GM06990 (cell line): ENCODE measurements at regions not wholly inside any gene's neighbourhood (a gene's known extent, or its start where the extent isn't known, plus 50 kb on each side); places are given as distances from the start of the nearest gene placed in this dataset.

Source experiments
- DNase-seq: peaks from one replicate; pipeline ENCODE4 v3.0.0-alpha.2; 2011; ENCODE audit not compliant: insufficient read length; ENCODE audit errors: extremely low read depth
- H3K27me3 ChIP-seq: replicated peaks from 2 replicates; pipeline ENCODE4 v1.6.0; 2011; ENCODE audit warnings: low read length; ENCODE audit not compliant: control insufficient read depth, insufficient read depth
- H3K36me3 ChIP-seq: 2 replicates; pipeline ENCODE4 v1.5.1; 2011; ENCODE audit warnings: low read length; ENCODE audit not compliant: control insufficient read depth, insufficient read depth
- H3K4me3 ChIP-seq: replicated peaks from 2 replicates; pipeline ENCODE4 v1.5.1; 2011; ENCODE audit warnings: low read depth, mild to moderate bottlenecking, control low read depth, low read length
- TF ChIP-seq, protein P1 (sequence below): IDR thresholded peaks from 2 replicates; pipeline ENCODE4 v1.5.1; 2011; ENCODE audit warnings: low read length, control low read depth, mild to moderate bottlenecking, inconsistent platforms; ENCODE audit not compliant: insufficient read depth, poor library complexity, severe bottlenecking

DNA sequence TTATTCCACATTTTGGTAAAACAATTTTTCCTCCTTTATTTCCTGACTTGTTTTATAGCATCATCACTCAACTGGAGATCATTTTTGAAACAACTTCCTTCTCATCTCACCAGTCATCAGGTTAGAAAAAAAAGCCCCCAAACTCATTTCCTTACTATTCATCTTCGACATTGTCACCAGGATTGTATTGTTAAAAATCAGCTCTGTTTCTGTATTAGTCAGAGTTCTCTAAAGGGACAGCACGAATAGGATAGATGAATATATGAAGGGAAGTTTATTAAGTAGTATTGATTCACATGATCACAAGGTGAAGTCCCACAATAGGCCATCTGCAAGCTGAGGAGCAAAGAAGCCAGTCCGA lies 392.6 kb downstream of the FUT8 start:
- Histone ChIP-seq H3K4me3 (no peak overlapping the region), H3K36me3 (no peaks in the 10 kb centered on the region), H3K27me3 (no peaks in the 10 kb centered on the region)
- TF ChIP-seq, protein P1, sequence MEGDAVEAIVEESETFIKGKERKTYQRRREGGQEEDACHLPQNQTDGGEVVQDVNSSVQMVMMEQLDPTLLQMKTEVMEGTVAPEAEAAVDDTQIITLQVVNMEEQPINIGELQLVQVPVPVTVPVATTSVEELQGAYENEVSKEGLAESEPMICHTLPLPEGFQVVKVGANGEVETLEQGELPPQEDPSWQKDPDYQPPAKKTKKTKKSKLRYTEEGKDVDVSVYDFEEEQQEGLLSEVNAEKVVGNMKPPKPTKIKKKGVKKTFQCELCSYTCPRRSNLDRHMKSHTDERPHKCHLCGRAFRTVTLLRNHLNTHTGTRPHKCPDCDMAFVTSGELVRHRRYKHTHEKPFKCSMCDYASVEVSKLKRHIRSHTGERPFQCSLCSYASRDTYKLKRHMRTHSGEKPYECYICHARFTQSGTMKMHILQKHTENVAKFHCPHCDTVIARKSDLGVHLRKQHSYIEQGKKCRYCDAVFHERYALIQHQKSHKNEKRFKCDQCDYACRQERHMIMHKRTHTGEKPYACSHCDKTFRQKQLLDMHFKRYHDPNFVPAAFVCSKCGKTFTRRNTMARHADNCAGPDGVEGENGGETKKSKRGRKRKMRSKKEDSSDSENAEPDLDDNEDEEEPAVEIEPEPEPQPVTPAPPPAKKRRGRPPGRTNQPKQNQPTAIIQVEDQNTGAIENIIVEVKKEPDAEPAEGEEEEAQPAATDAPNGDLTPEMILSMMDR, result no peak
- peak; percentile 54 for DNase-seq

DNA sequence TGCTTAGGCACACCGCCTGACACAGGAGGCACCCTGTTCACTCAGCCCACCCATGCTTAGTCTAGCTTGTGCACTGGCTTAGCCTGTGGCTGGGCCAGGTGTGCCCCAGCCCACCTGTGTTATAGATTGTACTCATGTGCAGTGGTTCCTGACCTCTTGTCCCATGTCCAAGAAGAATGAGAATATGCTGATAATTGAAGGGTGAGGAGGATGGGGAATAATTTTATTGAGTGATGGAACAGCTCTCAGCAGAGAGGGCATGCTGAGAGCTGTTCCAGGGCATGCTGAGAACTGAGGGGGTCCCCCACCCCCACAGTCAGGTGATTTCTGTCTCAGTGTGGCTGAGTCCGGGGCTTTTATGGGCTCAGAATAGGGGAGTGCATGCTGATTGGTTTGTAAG lies 395.9 kb downstream of the FUT8 start:
- Histone ChIP-seq H3K36me3 (no peaks in the 10 kb centered on the region), H3K4me3 (no peak overlapping the region), H3K27me3 (no peaks in the 10 kb centered on the region; the same call in 1 of the 2 replicates)
- DNase-seq, result no peak
- TF ChIP-seq, protein P1, result no peak

DNA sequence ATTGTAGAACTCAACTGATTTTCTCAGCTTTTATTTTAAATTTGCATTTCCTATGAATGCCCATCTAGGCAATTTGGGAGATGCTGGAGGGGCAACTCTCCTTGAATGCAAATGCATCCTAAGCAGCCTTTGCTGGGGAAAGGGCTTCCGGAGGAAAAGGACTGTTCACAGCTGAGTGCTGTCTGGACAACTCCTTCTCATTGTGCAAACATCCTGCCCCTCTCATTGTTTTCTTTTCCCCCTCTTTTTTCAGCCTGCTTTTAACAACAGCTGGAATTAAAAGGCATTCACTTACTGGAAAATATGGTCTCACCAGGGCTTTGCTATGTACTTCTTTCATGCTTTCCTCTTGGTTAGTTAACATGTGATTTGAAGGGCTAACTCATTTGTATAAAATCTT lies 397.8 kb downstream of the FUT8 start:
- no peak overlapping the region for H3K4me3 ChIP-seq
- TF ChIP-seq, protein P1, result no peak
- H3K36me3 ChIP-seq, result no peaks in the 10 kb centered on the region
- no peaks in the 10 kb centered on the region; the same call in 1 of the 2 replicates for H3K27me3 ChIP-seq
- DNase-seq, result no peak

DNA sequence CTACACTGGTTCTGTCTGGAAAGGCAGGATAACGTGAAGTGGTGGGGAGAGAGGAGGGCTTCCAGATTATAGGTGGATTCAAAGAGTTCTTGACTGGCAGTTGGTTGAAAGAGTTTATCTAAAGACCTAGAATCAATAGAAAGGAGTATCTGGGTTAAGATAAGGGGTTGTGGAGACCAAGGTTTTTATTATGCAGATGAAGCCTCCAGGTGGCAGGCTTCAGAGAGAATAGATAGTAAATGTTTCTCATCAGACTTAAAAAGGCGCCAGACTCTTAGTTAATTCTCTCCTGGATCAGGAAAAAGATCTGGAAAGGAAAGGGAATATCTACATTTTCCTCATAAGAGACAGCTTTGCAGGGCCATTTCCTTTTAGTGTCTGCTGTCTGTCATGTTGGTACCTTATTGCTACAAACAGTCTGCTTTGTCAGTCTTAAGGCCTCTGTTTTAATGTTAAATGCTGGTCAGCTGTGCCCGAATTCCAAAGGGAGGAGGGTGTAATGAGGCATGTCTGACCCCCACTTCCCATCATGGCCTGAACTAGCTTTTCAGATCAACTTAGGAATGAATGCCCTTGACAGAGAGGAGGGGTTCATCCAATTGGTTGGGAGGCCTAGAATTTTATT lies 401.3 kb downstream of the FUT8 start:
- Histone ChIP-seq H3K27me3 (no peaks in the 10 kb centered on the region; the same call in 1 of the 2 replicates), H3K4me3 (no peak overlapping the region), H3K36me3 (no peaks in the 10 kb centered on the region)
- DNase-seq, result no peak
- TF ChIP-seq, protein P1, result no peak

DNA sequence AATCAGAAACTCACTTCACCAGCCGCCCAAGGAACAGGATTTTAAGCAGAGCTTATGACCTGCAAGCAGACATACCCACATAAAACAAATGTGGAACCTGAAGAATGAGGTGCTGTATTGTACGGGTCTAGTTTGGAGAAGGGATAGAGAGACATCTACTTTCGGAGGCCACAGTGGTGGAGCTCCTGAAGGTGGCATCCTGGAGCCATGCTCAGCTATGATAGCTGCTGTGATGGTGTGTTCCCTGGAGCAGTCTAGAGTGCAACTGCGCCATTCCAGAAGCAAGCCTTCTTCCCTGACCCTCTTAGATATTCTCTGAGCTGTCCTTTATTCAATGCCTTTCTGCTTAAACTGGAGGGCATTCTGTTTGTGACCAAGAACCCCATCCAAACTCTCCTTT lies 402.6 kb downstream of the FUT8 start:
- H3K27me3 ChIP-seq, result no peaks in the 10 kb centered on the region; the same call in 1 of the 2 replicates
- no peak for DNase-seq
- no peaks in the 10 kb centered on the region for H3K36me3 ChIP-seq
- no peak overlapping the region for H3K4me3 ChIP-seq
- TF ChIP-seq, protein P1, result no peak

DNA sequence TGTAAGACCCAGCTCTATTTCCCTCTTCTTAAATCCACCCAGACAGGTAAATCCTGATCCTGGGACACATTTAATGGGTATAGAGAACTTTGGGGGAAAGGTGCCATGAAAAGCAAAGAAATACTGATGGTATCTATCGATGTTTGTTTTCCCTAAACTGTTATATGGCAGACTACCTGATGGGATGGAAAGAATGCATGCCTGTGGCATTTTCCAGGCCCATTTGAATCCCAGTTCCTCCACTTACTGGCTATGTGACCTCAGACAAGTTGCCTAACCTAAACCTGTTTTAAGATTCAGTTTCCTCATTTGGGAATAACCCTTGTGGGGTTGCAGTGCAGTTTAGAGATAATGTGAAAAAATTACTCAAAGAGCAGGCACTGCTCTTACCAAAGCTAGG lies 404.5 kb downstream of the FUT8 start:
- no peak for DNase-seq
- Histone ChIP-seq H3K27me3 (no peaks in the 10 kb centered on the region), H3K36me3 (no peaks in the 10 kb centered on the region), H3K4me3 (no peak overlapping the region)
- TF ChIP-seq, protein P1, result no peak
